Anterior cingulate cortex (tissue), 58 donors: ENCODE measurements at regions not wholly inside any gene's neighbourhood (a gene's known extent, or its start where the extent isn't known, plus 50 kb on each side); places are given as distances from the start of the nearest gene placed in this dataset.
"Not testable (repeated sequence)": the region's sequence is repeated elsewhere in the genome, so short reads cannot be mapped to it uniquely, and the experiment has no call there.

Experiments
- DNase-seq, 58 donors: peaks; one replicate each; lab custom pipeline; 2025; lab: John Stamatoyannopoulos, UW

- DNase-seq, result no peak
Measured at GRCh38 chr2:234376229-234376628, 120.7 kb downstream of the ARL4C start.

GRCh38 chr2:234375176-234375880 is 121.6 kb downstream of the ARL4C start:
- DNase-seq, result peak in 2 of 58 donors; percentile 41 to 43

GRCh38 chr2:234374736-234375135 is 122.1 kb downstream of the ARL4C start:
- DNase-seq, result peak in 1 of 58 donors; percentile 5

- DNase-seq, result no peak
Measured at GRCh38 chr2:234374150-234374508, 122.8 kb downstream of the ARL4C start.

GRCh38 chr2:234373481-234374149 is 123.3 kb downstream of the ARL4C start:
- DNase-seq, result no peak

- no peak for DNase-seq
Measured at GRCh38 chr2:234373060-234373459, 123.8 kb downstream of the ARL4C start.

GRCh38 chr2:234372506-234372905 is 124.4 kb downstream of the ARL4C start:
- DNase-seq, result no peak

- DNase-seq, result no peak
Measured at GRCh38 chr2:234368861-234369261, 128.0 kb downstream of the ARL4C start.

GRCh38 chr2:234366891-234367290 is 130.0 kb downstream of the ARL4C start:
- DNase-seq, result no peak

GRCh38 chr2:234364661-234365060 is 132.2 kb downstream of the ARL4C start:
- DNase-seq, result no peak

- DNase-seq, result no peak
Measured at GRCh38 chr2:234363647-234364294, 133.1 kb downstream of the ARL4C start.

- peak in 1 of 58 donors; percentile 29 for DNase-seq
Measured at GRCh38 chr2:234363011-234363487, 133.8 kb downstream of the ARL4C start.

GRCh38 chr2:234360313-234360975 is 136.4 kb downstream of the ARL4C start:
- DNase-seq, result not testable (repeated sequence)

GRCh38 chr2:234357666-234358065 is 139.2 kb downstream of the ARL4C start:
- DNase-seq, result no peak

- DNase-seq, result no peak
Measured at GRCh38 chr2:234355808-234356365, 141.0 kb downstream of the ARL4C start.

- DNase-seq, result no peak
Measured at GRCh38 chr2:234355021-234355720, 141.7 kb downstream of the ARL4C start.

GRCh38 chr2:234352270-234352669 is 144.6 kb downstream of the ARL4C start:
- no peak for DNase-seq

GRCh38 chr2:234351866-234352265 is 145.0 kb downstream of the ARL4C start:
- not testable (repeated sequence) for DNase-seq

GRCh38 chr2:234348081-234348480 is 148.8 kb downstream of the ARL4C start:
- DNase-seq, result no peak

- no peak for DNase-seq
Measured at GRCh38 chr2:234345921-234346320, 151.0 kb downstream of the ARL4C start.
